RWPE2 (cell line): ENCODE measurements at regions not wholly inside any gene's neighbourhood (a gene's known extent, or its start where the extent isn't known, plus 50 kb on each side); places are given as distances from the start of the nearest gene placed in this dataset.

ENCODE experiments used
- ATAC-seq: fragments of 200-7000 bp; cut with Tn5 transposase; 3 replicates; pipeline ENCODE4 v1.9.1; 2021; ENCODE audit warnings: low read depth
- DNase-seq: peaks from one replicate; pipeline ENCODE4 v3.0.0-alpha.2; 2020; ENCODE audit warnings: low spot score
- H3K27ac ChIP-seq: fragments of 450-650 bp; 2 replicates; pipeline ENCODE4 v1.5.1; 2017; ENCODE audit warnings: mild to moderate bottlenecking; ENCODE audit not compliant: poor library complexity, severe bottlenecking
- H3K27me3 ChIP-seq: fragments of 250-450 bp; sonication (Bioruptor Pico); 2 replicates; pipeline ENCODE4 v1.5.1; 2021; ENCODE audit warnings: mild to moderate bottlenecking, moderate library complexity; ENCODE audit not compliant: insufficient read depth, poor library complexity, severe bottlenecking
- H3K36me3 ChIP-seq: fragments of 250-450 bp; sonication (Bioruptor Pico); 2 replicates; pipeline ENCODE4 v1.5.1; 2020; ENCODE audit warnings: low read depth, mild to moderate bottlenecking, moderate library complexity
- H3K4me1 ChIP-seq: fragments of 250-450 bp; sonication (Bioruptor Pico); 2 replicates; pipeline ENCODE4 v1.5.1; 2021; ENCODE audit warnings: mild to moderate bottlenecking, moderate library complexity; ENCODE audit not compliant: insufficient read depth, poor library complexity, severe bottlenecking
- H3K4me3 ChIP-seq: fragments of 250-450 bp; sonication (Bioruptor Pico); 2 replicates; pipeline ENCODE4 v1.5.1; 2021; ENCODE audit warnings: mild to moderate bottlenecking, moderate library complexity; ENCODE audit not compliant: severe bottlenecking
- H3K9me3 ChIP-seq: fragments of 250-450 bp; sonication (Bioruptor Pico); 2 replicates; pipeline ENCODE4 v1.5.1; 2021; ENCODE audit warnings: mild to moderate bottlenecking, moderate library complexity; ENCODE audit not compliant: severe bottlenecking
- TF ChIP-seq, protein P1 (sequence below): fragments of 450-650 bp; IDR thresholded peaks from one replicate; pipeline ENCODE4 v1.5.1; 2017; ENCODE audit warnings: mild to moderate bottlenecking, moderate library complexity; ENCODE audit not compliant: poor library complexity, severe bottlenecking

DNA sequence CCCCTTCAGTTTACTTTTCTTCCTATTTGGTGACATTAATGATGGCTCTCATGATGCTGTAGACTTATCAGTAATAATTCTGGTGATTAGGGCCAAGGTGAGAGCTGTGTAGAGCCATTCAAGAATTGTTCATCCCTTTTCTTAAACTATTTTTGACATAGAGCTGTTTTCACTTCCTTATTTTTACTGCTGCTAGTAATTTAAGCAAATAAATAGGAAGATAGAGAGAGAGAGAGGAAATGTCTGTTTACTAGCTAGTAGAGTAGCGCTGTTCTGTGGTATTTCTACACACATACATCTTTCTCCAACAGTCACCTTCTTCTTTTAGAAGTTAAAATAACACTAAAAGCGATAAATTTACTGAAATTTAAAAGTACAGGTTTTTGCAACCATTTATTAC, 678.0 kb upstream of the ZP4 start:
- Histone ChIP-seq H3K27ac (no peak overlapping the region), H3K9me3 (no peaks in the 10 kb centered on the region), H3K4me3 (no peak overlapping the region), H3K27me3 (no peaks in the 10 kb centered on the region), H3K4me1 (no peaks in the 10 kb centered on the region), H3K36me3 (no peaks in the 10 kb centered on the region)
- no peak for ATAC-seq
- DNase-seq, result no peak
- TF ChIP-seq, protein P1, sequence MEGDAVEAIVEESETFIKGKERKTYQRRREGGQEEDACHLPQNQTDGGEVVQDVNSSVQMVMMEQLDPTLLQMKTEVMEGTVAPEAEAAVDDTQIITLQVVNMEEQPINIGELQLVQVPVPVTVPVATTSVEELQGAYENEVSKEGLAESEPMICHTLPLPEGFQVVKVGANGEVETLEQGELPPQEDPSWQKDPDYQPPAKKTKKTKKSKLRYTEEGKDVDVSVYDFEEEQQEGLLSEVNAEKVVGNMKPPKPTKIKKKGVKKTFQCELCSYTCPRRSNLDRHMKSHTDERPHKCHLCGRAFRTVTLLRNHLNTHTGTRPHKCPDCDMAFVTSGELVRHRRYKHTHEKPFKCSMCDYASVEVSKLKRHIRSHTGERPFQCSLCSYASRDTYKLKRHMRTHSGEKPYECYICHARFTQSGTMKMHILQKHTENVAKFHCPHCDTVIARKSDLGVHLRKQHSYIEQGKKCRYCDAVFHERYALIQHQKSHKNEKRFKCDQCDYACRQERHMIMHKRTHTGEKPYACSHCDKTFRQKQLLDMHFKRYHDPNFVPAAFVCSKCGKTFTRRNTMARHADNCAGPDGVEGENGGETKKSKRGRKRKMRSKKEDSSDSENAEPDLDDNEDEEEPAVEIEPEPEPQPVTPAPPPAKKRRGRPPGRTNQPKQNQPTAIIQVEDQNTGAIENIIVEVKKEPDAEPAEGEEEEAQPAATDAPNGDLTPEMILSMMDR, result no peak

GRCh38 chr1:238562341-238562740, 671.6 kb upstream of the ZP4 start:
- no peaks in the 10 kb centered on the region for H3K4me1 ChIP-seq
- H3K9me3 ChIP-seq, result no peaks in the 10 kb centered on the region
- no peaks in the 10 kb centered on the region for H3K36me3 ChIP-seq
- no peak overlapping the region for H3K4me3 ChIP-seq
- no peaks in the 10 kb centered on the region for H3K27me3 ChIP-seq
- no peak overlapping the region for H3K27ac ChIP-seq
- no peak for DNase-seq
- no peak for ATAC-seq
- TF ChIP-seq, protein P1, result no peak

GRCh38 chr1:238558746-238559145, 668.0 kb upstream of the ZP4 start:
- ATAC-seq, result no peak
- Histone ChIP-seq H3K4me1 (no peaks in the 10 kb centered on the region), H3K36me3 (no peaks in the 10 kb centered on the region), H3K27ac (no peak overlapping the region), H3K4me3 (no peak overlapping the region), H3K27me3 (no peaks in the 10 kb centered on the region), H3K9me3 (no peaks in the 10 kb centered on the region)
- TF ChIP-seq, protein P1, result no peak
- no peak for DNase-seq

DNA sequence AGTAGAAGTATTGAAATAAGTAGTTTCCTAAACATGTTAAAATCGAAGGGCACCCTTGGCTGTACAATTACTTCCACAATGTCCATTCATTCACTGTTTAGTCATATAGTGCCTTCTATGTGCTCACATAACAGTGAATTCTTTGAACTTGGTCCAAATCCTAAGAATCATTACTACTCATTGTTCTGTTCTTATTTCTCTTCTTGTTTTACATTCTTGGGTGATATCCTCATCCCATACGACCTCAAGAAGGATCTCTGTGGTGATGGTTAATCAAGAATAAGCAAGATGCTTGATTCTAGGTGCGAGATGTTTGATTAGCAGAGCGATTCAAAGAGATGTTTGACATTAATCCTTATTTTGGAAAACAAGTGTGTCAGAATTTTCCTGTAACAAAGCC, 667.4 kb upstream of the ZP4 start:
- H3K27ac ChIP-seq, result no peak overlapping the region
- no peaks in the 10 kb centered on the region for H3K4me1 ChIP-seq
- H3K4me3 ChIP-seq, result no peak overlapping the region
- no peaks in the 10 kb centered on the region for H3K27me3 ChIP-seq
- TF ChIP-seq, protein P1, result no peak
- no peaks in the 10 kb centered on the region for H3K9me3 ChIP-seq
- DNase-seq, result no peak
- H3K36me3 ChIP-seq, result no peaks in the 10 kb centered on the region
- ATAC-seq, result peak; percentile 77

DNA sequence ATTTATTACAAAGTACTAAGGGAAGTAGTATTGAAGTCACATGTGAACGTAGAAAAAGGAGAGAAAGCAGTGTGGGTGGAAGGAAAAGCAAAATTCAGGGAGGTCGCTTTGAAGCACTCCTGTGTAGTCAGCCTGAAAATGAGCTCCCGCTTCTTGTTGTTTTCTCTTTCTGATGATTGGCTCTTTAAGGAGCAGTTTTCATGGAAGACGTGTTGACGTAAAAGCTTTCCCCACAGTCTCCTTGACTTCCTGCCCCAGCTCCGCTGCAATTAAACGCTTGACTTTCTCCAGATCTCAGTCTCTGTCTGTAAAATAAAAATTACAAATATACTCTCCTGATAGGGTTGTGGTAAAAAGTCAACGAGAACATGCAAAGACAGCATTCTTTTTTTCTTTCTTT, 661.5 kb upstream of the ZP4 start:
- no peak overlapping the region for H3K4me3 ChIP-seq
- no peaks in the 10 kb centered on the region for H3K9me3 ChIP-seq
- TF ChIP-seq, protein P1, result no peak
- no peak for ATAC-seq
- H3K4me1 ChIP-seq, result no peaks in the 10 kb centered on the region
- H3K27ac ChIP-seq, result no peak overlapping the region
- DNase-seq, result no peak
- no peaks in the 10 kb centered on the region for H3K27me3 ChIP-seq
- H3K36me3 ChIP-seq, result no peaks in the 10 kb centered on the region
